ENCODE measurements at regions not wholly inside any gene's neighbourhood (a gene's known extent, or its start where the extent isn't known, plus 50 kb on each side); places are given as distances from the start of the nearest gene placed in this dataset.

DNA sequence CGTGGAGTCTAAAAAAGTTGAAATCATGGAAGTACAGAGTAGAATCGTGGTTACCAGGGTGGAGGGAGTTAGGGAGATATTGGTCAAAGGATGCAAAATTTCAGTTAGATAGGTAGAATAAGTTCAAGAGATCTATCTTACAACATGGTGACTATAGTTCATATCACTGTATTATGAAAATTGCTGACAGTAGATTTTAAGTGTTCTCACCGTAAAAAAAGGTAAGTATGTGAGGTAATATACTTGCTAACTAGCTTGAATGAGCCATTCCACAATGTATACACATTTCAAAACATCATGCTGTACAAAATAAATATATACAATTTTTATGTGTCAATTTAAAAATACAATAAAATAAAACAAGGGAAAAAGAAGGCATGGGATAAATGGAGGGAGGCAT lies 392.1 kb downstream of the CAAP1 start:
- DNase-seq (ENCODE audit: low read depth in 1 of 2, low spot score in 2 of 2), result no peak
- Histone ChIP-seq H3K79me1 (ENCODE audit: low read depth, low read length) (no peaks in the 10 kb centered on the region), H3K23ac (ENCODE audit: insufficient read length) (no peak overlapping the region), H3K27ac (ENCODE audit: low read depth, low read length) (no peak overlapping the region), H2BK12ac (ENCODE audit: low read depth, low read length) (no peak overlapping the region), H2BK5ac (ENCODE audit: low read depth, low read length) (no peak overlapping the region), H4K91ac (replicated peaks; ENCODE audit: insufficient read length, low read length) (no peak overlapping the region), H2AK5ac (ENCODE audit: low read depth, low read length) (no peak overlapping the region), H2BK20ac (ENCODE audit: low read length) (no peak overlapping the region), H3K14ac (ENCODE audit: insufficient read length) (no peak overlapping the region), H3K36me3 (ENCODE audit: control insufficient read depth in 2 of 4, insufficient read depth in 4 of 4, low read length in 3 of 4) (no peaks in the 10 kb centered on the region), H2BK120ac (replicated peaks; ENCODE audit: low read depth, low read length) (no peak overlapping the region), H4K8ac (ENCODE audit: extremely low read depth, insufficient read depth, low read length) (no peak overlapping the region), H3K4me1 (replicated peaks in 1 of 4; ENCODE audit: control insufficient read depth in 3 of 4, insufficient read depth in 4 of 4, low read length in 3 of 4) (no peaks in the 10 kb centered on the region), H2BK15ac (ENCODE audit: low read length) (no peak overlapping the region), H3K9ac (replicated peaks in 1 of 4; ENCODE audit: extremely low read depth in 1 of 4, low read depth in 3 of 4, low read length in 3 of 4) (no peak overlapping the region), H3K4ac (replicated peaks; ENCODE audit: insufficient read length, low read depth, low read length) (no peak overlapping the region), H3K9me3 (ENCODE audit: insufficient read depth in 2 of 2, low read depth in 1 of 2, low read length in 1 of 2) (no peaks in the 10 kb centered on the region), H2AFZ (ENCODE audit: low read length) (no peak overlapping the region), H3K27me3 (replicated peaks in 1 of 4; ENCODE audit: control insufficient read depth in 3 of 4, extremely low read depth in 1 of 4, insufficient read depth in 3 of 4, low read length in 3 of 4) (no peaks in the 10 kb centered on the region), H3K18ac (ENCODE audit: extremely low read depth, low read length) (no peak overlapping the region), H3K4me3 (ENCODE audit: extremely low read depth in 1 of 4, insufficient read depth in 2 of 4, low read depth in 3 of 4, low read length in 4 of 4) (no peak overlapping the region), H3K79me2 (ENCODE audit: control insufficient read depth in 1 of 2, insufficient read depth in 2 of 2, low read length in 2 of 2) (no peaks in the 10 kb centered on the region), H3K4me2 (ENCODE audit: insufficient read depth in 1 of 2, low read depth in 2 of 2, low read length in 2 of 2) (no peak overlapping the region), H4K20me1 (replicated peaks in 1 of 2; ENCODE audit: control insufficient read depth in 1 of 2, insufficient read depth in 2 of 2, low read length in 2 of 2) (no peaks in the 10 kb centered on the region), H3K23me2 (ENCODE audit: low read depth, low read length) (no peaks in the 10 kb centered on the region), H3K56ac (replicated peaks; ENCODE audit: insufficient read length, low read depth, low read length) (no peak overlapping the region), H4K5ac (ENCODE audit: insufficient read length, low read depth, low read length) (no peak overlapping the region)
- WGBS, 2 experiments (ENCODE audit: extremely low coverage in 1 of 2, insufficient coverage in 1 of 2, insufficient read length in 1 of 2, insufficient replicate concordance in 2 of 2, low coverage in 1 of 2, low lambda C conversion rate in 2 of 2, missing lambda C conversion rate in 1 of 2), result 64% methylated on average over 3 of the region's 3 CpGs; no CpG with 5 or more reads in 1 of the 2 experiments
- ChIA-PET CTCF (ENCODE audit: partially characterized antibody) (no interaction called here), POLR2A (ENCODE audit: partially characterized antibody) (no interaction called here)
- FAIRE-seq, result no peak
- TF ChIP-seq, protein P1, sequence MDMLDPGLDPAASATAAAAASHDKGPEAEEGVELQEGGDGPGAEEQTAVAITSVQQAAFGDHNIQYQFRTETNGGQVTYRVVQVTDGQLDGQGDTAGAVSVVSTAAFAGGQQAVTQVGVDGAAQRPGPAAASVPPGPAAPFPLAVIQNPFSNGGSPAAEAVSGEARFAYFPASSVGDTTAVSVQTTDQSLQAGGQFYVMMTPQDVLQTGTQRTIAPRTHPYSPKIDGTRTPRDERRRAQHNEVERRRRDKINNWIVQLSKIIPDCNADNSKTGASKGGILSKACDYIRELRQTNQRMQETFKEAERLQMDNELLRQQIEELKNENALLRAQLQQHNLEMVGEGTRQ (IDR thresholded peaks at IDR 0.05; ENCODE audit: low read length), result no peak
- TF ChIP-seq, protein P2, sequence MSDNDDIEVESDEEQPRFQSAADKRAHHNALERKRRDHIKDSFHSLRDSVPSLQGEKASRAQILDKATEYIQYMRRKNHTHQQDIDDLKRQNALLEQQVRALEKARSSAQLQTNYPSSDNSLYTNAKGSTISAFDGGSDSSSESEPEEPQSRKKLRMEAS (IDR thresholded peaks at IDR 0.05), result no peak
- TF ChIP-seq, protein P3, sequence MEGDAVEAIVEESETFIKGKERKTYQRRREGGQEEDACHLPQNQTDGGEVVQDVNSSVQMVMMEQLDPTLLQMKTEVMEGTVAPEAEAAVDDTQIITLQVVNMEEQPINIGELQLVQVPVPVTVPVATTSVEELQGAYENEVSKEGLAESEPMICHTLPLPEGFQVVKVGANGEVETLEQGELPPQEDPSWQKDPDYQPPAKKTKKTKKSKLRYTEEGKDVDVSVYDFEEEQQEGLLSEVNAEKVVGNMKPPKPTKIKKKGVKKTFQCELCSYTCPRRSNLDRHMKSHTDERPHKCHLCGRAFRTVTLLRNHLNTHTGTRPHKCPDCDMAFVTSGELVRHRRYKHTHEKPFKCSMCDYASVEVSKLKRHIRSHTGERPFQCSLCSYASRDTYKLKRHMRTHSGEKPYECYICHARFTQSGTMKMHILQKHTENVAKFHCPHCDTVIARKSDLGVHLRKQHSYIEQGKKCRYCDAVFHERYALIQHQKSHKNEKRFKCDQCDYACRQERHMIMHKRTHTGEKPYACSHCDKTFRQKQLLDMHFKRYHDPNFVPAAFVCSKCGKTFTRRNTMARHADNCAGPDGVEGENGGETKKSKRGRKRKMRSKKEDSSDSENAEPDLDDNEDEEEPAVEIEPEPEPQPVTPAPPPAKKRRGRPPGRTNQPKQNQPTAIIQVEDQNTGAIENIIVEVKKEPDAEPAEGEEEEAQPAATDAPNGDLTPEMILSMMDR (IDR thresholded peaks at IDR 0.05; ENCODE audit: control extremely low read depth in 1 of 3, insufficient read depth in 1 of 3, low read depth in 1 of 3, low read length in 3 of 3), result no peak
- TF ChIP-seq SP1 (IDR thresholded peaks at IDR 0.05; ENCODE audit: low read depth, low read length) (no peak), MAFK (IDR thresholded peaks at IDR 0.05; ENCODE audit: low read depth, low read length) (no peak), NRF1 (IDR thresholded peaks at IDR 0.05; ENCODE audit: low read depth, low read length) (no peak), EP300 (IDR thresholded peaks at IDR 0.05; ENCODE audit: borderline replicate concordance in 1 of 2, low read depth in 2 of 2, low read length in 2 of 2) (no peak), FOSL1 (IDR thresholded peaks at IDR 0.05; ENCODE audit: insufficient read depth, low read depth, low read length) (no peak), RAD21 (IDR thresholded peaks at IDR 0.05 in 1 of 2, conservative IDR thresholded peaks at IDR 0.05 in 1 of 2; ENCODE audit: low read depth in 2 of 2, low read length in 2 of 2) (no peak), CBX8 (IDR thresholded peaks at IDR 0.05; ENCODE audit: borderline replicate concordance, low read depth, low read length) (no peak)
